MM.1S (cell line): ENCODE measurements at regions not wholly inside any gene's neighbourhood (a gene's known extent, or its start where the extent isn't known, plus 50 kb on each side); places are given as distances from the start of the nearest gene placed in this dataset.

ENCODE experiments used
- DNase-seq: peaks from one replicate; pipeline ENCODE4 v3.0.0-alpha.2; 2015
- H2AFZ ChIP-seq: fragments of 300-600 bp; sonication (generic); 2 replicates; pipeline ENCODE4 v1.6.0; 2016; ENCODE audit warnings: antibody characterized with exemption, low read length
- H3F3A ChIP-seq: fragments of 300-600 bp; sonication (generic); 2 replicates; pipeline ENCODE4 v1.6.1; 2016; ENCODE audit warnings: mild to moderate bottlenecking, antibody characterized with exemption, low read length, moderate library complexity, mixed read lengths; ENCODE audit not compliant: insufficient read depth
- H3K27ac ChIP-seq: fragments of 300-600 bp; sonication (generic); 2 replicates; pipeline ENCODE4 v1.5.1; 2016; ENCODE audit warnings: mild to moderate bottlenecking, low read length
- H3K27me3 ChIP-seq: fragments of 300-600 bp; sonication (generic); replicated peaks from 2 replicates; pipeline ENCODE4 v1.6.0; 2016; ENCODE audit warnings: low read length; ENCODE audit not compliant: insufficient read depth
- H3K36me3 ChIP-seq: fragments of 300-600 bp; sonication (generic); replicated peaks from 2 replicates; pipeline ENCODE4 v1.6.1; 2016; ENCODE audit warnings: mild to moderate bottlenecking, low read length, mixed read lengths; ENCODE audit not compliant: insufficient read depth
- H3K4me1 ChIP-seq: fragments of 300-600 bp; sonication (generic); 2 replicates; pipeline ENCODE4 v1.6.1; 2016; ENCODE audit warnings: low read length, mixed read lengths
- H3K4me2 ChIP-seq: fragments of 300-600 bp; sonication (generic); 2 replicates; pipeline ENCODE4 v1.6.0; 2016; ENCODE audit warnings: low read depth, low read length
- H3K4me3 ChIP-seq: fragments of 300-600 bp; sonication (generic); 2 replicates; pipeline ENCODE4 v1.5.1; 2016; ENCODE audit warnings: low read length, mixed read lengths
- H3K79me2 ChIP-seq: fragments of 300-600 bp; sonication (generic); 2 replicates; pipeline ENCODE4 v1.6.1; 2016; ENCODE audit warnings: mixed run types, low read length, mixed read lengths
- H3K9ac ChIP-seq: fragments of 300-600 bp; sonication (generic); 2 replicates; pipeline ENCODE4 v1.6.1; 2016; ENCODE audit warnings: low read length, mixed read lengths
- H3K9me2 ChIP-seq: fragments of 300-600 bp; sonication (generic); replicated peaks from 2 replicates; pipeline ENCODE4 v1.6.1; 2016; ENCODE audit warnings: mild to moderate bottlenecking, low read length, mixed read lengths; ENCODE audit not compliant: insufficient read depth
- H3K9me3 ChIP-seq: fragments of 300-600 bp; sonication (generic); replicated peaks from 2 replicates; pipeline ENCODE4 v1.6.1; 2016; ENCODE audit warnings: mild to moderate bottlenecking, low read length, mixed read lengths; ENCODE audit not compliant: insufficient read depth
- H4K20me1 ChIP-seq: fragments of 300-600 bp; sonication (generic); 2 replicates; pipeline ENCODE4 v1.6.1; 2016; ENCODE audit warnings: mild to moderate bottlenecking, low read length, moderate library complexity, mixed read lengths; ENCODE audit not compliant: insufficient read depth
- EZH2 ChIP-seq: fragments of 300-600 bp; sonication (generic); optimal IDR thresholded peaks from 2 replicates; pipeline ENCODE3; 2017; ENCODE audit warnings: low read depth, mild to moderate bottlenecking, antibody characterized with exemption, low read length, mixed read lengths
- EZH2phosphoT487 ChIP-seq: fragments of 300-600 bp; sonication (generic); IDR thresholded peaks from 2 replicates; pipeline ENCODE4 v1.6.1; 2018; ENCODE audit warnings: antibody characterized with exemption, low read length
- TF ChIP-seq, protein P1 (sequence below): fragments of 300-600 bp; sonication (generic); IDR thresholded peaks from 2 replicates; pipeline ENCODE4 v1.5.1; 2016; ENCODE audit warnings: antibody characterized with exemption, low read length, mixed read lengths

- no peak overlapping the region for H3K9ac ChIP-seq
- H3K9me3 ChIP-seq, result no peaks in the 10 kb centered on the region
These were observed 371.5 kb downstream of the NXPE2 start for GRCh38 chr11:115049796-115050195.

GRCh38 chr11:115050756-115051155 is 372.4 kb downstream of the NXPE2 start:
- TF ChIP-seq EZH2phosphoT487 (no peak), EZH2 (no peak)
- TF ChIP-seq, protein P1, sequence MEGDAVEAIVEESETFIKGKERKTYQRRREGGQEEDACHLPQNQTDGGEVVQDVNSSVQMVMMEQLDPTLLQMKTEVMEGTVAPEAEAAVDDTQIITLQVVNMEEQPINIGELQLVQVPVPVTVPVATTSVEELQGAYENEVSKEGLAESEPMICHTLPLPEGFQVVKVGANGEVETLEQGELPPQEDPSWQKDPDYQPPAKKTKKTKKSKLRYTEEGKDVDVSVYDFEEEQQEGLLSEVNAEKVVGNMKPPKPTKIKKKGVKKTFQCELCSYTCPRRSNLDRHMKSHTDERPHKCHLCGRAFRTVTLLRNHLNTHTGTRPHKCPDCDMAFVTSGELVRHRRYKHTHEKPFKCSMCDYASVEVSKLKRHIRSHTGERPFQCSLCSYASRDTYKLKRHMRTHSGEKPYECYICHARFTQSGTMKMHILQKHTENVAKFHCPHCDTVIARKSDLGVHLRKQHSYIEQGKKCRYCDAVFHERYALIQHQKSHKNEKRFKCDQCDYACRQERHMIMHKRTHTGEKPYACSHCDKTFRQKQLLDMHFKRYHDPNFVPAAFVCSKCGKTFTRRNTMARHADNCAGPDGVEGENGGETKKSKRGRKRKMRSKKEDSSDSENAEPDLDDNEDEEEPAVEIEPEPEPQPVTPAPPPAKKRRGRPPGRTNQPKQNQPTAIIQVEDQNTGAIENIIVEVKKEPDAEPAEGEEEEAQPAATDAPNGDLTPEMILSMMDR, result no peak
- no peak overlapping the region for H3K27ac ChIP-seq
- no peaks in the 10 kb centered on the region for H3K79me2 ChIP-seq
- no peak overlapping the region for H3K4me2 ChIP-seq
- H3F3A ChIP-seq, result no peaks in the 10 kb centered on the region
- no peaks in the 10 kb centered on the region for H3K9me3 ChIP-seq
- no peak overlapping the region for H3K4me3 ChIP-seq
- H3K4me1 ChIP-seq, result no peaks in the 10 kb centered on the region
- H4K20me1 ChIP-seq, result no peaks in the 10 kb centered on the region
- DNase-seq, result no peak
- no peaks in the 10 kb centered on the region for H3K36me3 ChIP-seq
- H3K9me2 ChIP-seq, result no peaks in the 10 kb centered on the region
- H2AFZ ChIP-seq, result no peak overlapping the region
- H3K27me3 ChIP-seq, result no peaks in the 10 kb centered on the region
- no peak overlapping the region for H3K9ac ChIP-seq

More at GRCh38 chr11:115049796-115050195, 371.5 kb downstream of the NXPE2 start:
- no peak for DNase-seq
- Histone ChIP-seq H3K79me2 (no peaks in the 10 kb centered on the region), H3K36me3 (no peaks in the 10 kb centered on the region), H3K9me2 (no peaks in the 10 kb centered on the region), H4K20me1 (no peaks in the 10 kb centered on the region), H3K4me2 (no peak overlapping the region), H3K27me3 (no peaks in the 10 kb centered on the region), H3K4me1 (no peaks in the 10 kb centered on the region), H2AFZ (no peak overlapping the region), H3K27ac (no peak overlapping the region), H3F3A (no peaks in the 10 kb centered on the region), H3K4me3 (no peak overlapping the region)
- TF ChIP-seq, protein P1, result no peak
- TF ChIP-seq EZH2phosphoT487 (no peak), EZH2 (no peak)

DNA sequence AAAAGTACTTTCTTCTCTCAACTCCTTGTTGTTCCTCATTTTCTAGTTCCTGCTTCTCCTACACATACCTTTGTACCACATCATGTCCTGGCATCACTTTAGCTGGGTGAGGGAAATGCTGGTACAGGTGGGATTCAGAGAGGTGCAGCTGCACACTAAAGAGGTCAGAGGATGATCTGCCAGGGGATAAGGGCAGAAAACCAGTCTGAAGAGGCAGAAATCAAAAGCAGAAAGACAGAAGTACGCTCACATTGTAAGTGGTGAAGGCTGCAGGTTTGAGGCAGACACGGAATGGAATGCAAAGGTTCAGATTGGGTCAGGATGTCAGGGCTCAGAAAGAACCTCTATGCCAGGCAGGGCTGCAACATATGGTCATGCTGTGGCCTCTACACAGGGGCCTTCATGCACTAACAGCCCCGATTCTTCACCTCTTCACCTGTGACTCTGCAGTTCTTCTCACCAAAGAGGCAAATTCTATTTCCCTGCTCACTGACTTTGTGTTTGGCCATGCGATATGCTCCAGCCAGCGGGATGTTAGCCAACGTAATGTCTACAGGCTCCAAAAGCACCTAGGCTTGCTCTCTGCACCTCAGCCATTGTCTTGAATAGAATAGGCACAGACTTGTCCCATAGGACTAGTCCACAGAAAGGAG is 373.7 kb downstream of the NXPE2 start:
- no peak overlapping the region for H3K9ac ChIP-seq
- H3K79me2 ChIP-seq, result no peaks in the 10 kb centered on the region
- H3K36me3 ChIP-seq, result no peaks in the 10 kb centered on the region
- DNase-seq, result no peak
- TF ChIP-seq, protein P1, result no peak
- TF ChIP-seq EZH2 (no peak), EZH2phosphoT487 (no peak)
- H4K20me1 ChIP-seq, result no peaks in the 10 kb centered on the region
- H3K4me2 ChIP-seq, result no peak overlapping the region
- no peaks in the 10 kb centered on the region for H3F3A ChIP-seq
- no peak overlapping the region for H3K4me3 ChIP-seq
- no peaks in the 10 kb centered on the region for H3K9me3 ChIP-seq
- no peaks in the 10 kb centered on the region for H3K4me1 ChIP-seq
- no peaks in the 10 kb centered on the region for H3K9me2 ChIP-seq
- H3K27ac ChIP-seq, result no peak overlapping the region
- H2AFZ ChIP-seq, result no peak overlapping the region
- no peaks in the 10 kb centered on the region for H3K27me3 ChIP-seq
